OCI-M1 (cell line): ENCODE measurements at regions not wholly inside any gene's neighbourhood (a gene's known extent, or its start where the extent isn't known, plus 50 kb on each side); places are given as distances from the start of the nearest gene placed in this dataset.
"Not testable (repeated sequence)": the region's sequence is repeated elsewhere in the genome, so short reads cannot be mapped to it uniquely, and the experiment has no call there.

Experiments
- DNase-seq: peaks from one replicate; lab custom pipeline; 2025; lab: John Stamatoyannopoulos, UW

- no peak for DNase-seq
Measured at GRCh38 chr5:38790268-38790667, 55.5 kb upstream of the OSMR start.

- no peak for DNase-seq
Measured at GRCh38 chr5:38790891-38791290, 54.9 kb upstream of the OSMR start.

- no peak for DNase-seq
Measured at GRCh38 chr5:38793099-38793498, 52.7 kb upstream of the OSMR start.

GRCh38 chr5:38794037-38794436 is 51.8 kb upstream of the OSMR start:
- not testable (repeated sequence) for DNase-seq

- DNase-seq: no peak
Measured at GRCh38 chr5:38794986-38795385, 50.8 kb upstream of the OSMR start.

- DNase-seq: no peak
Measured at GRCh38 chr5:38795986-38796741, 49.6 kb upstream of the OSMR start.
